ENCODE measurements at regions not wholly inside any gene's neighbourhood (a gene's known extent, or its start where the extent isn't known, plus 50 kb on each side); places are given as distances from the start of the nearest gene placed in this dataset.

- no peak for DNase-seq (ENCODE audit: low read depth)
- TF ChIP-seq CTCF (IDR thresholded peaks at IDR 0.05; ENCODE audit: insufficient read depth, low read length, poor library complexity, severe bottlenecking) = no peak
- H3K27me3 ChIP-seq (ENCODE audit: control insufficient read depth, insufficient read depth, low read length) = no peaks in the 10 kb centered on the region
- no peak overlapping the region for H3K4me3 ChIP-seq (ENCODE audit: low read depth, low read length)
- H3K36me3 ChIP-seq (ENCODE audit: control insufficient read depth, insufficient read depth, low read length) = no peaks in the 10 kb centered on the region
Measured at GRCh38 chr12:41962171-41962572, 182.5 kb downstream of the GXYLT1 start.

GRCh38 chr12:41959271-41959670 lies 185.4 kb downstream of the GXYLT1 start:
- no peaks in the 10 kb centered on the region for H3K27me3 ChIP-seq (ENCODE audit: control insufficient read depth, insufficient read depth, low read length)

GRCh38 chr12:41956353-41956752 lies 188.3 kb downstream of the GXYLT1 start:
- H3K36me3 ChIP-seq (ENCODE audit: control insufficient read depth, insufficient read depth, low read length) = no peaks in the 10 kb centered on the region
- no peak overlapping the region for H3K4me3 ChIP-seq (ENCODE audit: low read depth, low read length)
- no peaks in the 10 kb centered on the region for H3K27me3 ChIP-seq (ENCODE audit: control insufficient read depth, insufficient read depth, low read length)
- no peak for DNase-seq (ENCODE audit: low read depth)
- TF ChIP-seq CTCF (IDR thresholded peaks at IDR 0.05; ENCODE audit: insufficient read depth, low read length, poor library complexity, severe bottlenecking) = no peak

More at GRCh38 chr12:41959271-41959670, 185.4 kb downstream of the GXYLT1 start:
- TF ChIP-seq CTCF (IDR thresholded peaks at IDR 0.05; ENCODE audit: insufficient read depth, low read length, poor library complexity, severe bottlenecking) = no peak
- no peaks in the 10 kb centered on the region for H3K36me3 ChIP-seq (ENCODE audit: control insufficient read depth, insufficient read depth, low read length)
- no peak for DNase-seq (ENCODE audit: low read depth)
- H3K4me3 ChIP-seq (ENCODE audit: low read depth, low read length) = no peak overlapping the region

GRCh38 chr12:41950455-41950854 lies 194.2 kb downstream of the GXYLT1 start:
- Histone ChIP-seq H3K4me3 (ENCODE audit: low read depth, low read length) (no peak overlapping the region), H3K36me3 (ENCODE audit: control insufficient read depth, insufficient read depth, low read length) (no peaks in the 10 kb centered on the region), H3K27me3 (ENCODE audit: control insufficient read depth, insufficient read depth, low read length) (no peaks in the 10 kb centered on the region)
- TF ChIP-seq CTCF (IDR thresholded peaks at IDR 0.05; ENCODE audit: insufficient read depth, low read length, poor library complexity, severe bottlenecking) = no peak
- DNase-seq (ENCODE audit: low read depth) = no peak

GRCh38 chr12:41946106-41946505 lies 198.6 kb downstream of the GXYLT1 start:
- no peaks in the 10 kb centered on the region for H3K27me3 ChIP-seq (ENCODE audit: control insufficient read depth, insufficient read depth, low read length)
- no peak for TF ChIP-seq CTCF (IDR thresholded peaks at IDR 0.05; ENCODE audit: insufficient read depth, low read length, poor library complexity, severe bottlenecking)
- DNase-seq (ENCODE audit: low read depth) = no peak
- no peaks in the 10 kb centered on the region for H3K36me3 ChIP-seq (ENCODE audit: control insufficient read depth, insufficient read depth, low read length)
- H3K4me3 ChIP-seq (ENCODE audit: low read depth, low read length) = no peak overlapping the region

- no peak for TF ChIP-seq CTCF (IDR thresholded peaks at IDR 0.05; ENCODE audit: insufficient read depth, low read length, poor library complexity, severe bottlenecking)
- DNase-seq (ENCODE audit: low read depth) = no peak
- no peaks in the 10 kb centered on the region for H3K36me3 ChIP-seq (ENCODE audit: control insufficient read depth, insufficient read depth, low read length)
- no peak overlapping the region for H3K4me3 ChIP-seq (ENCODE audit: low read depth, low read length)
- H3K27me3 ChIP-seq (ENCODE audit: control insufficient read depth, insufficient read depth, low read length) = no peaks in the 10 kb centered on the region
Measured at GRCh38 chr12:41944216-41944615, 200.5 kb downstream of the GXYLT1 start.
